Esophagus muscularis mucosa (tissue), 3 donors: ENCODE measurements at regions not wholly inside any gene's neighbourhood (a gene's known extent, or its start where the extent isn't known, plus 50 kb on each side); places are given as distances from the start of the nearest gene placed in this dataset.

Experiments used
- CTCF ChIP-seq, 3 experiments: fragments of 200-600 bp in 2 of 3; fragments of 450-650 bp in 1 of 3; sonication (generic) in 2 of 3; IDR thresholded peaks; one replicate each; pipeline ENCODE4 v1.5.1; 2017 to 2019; ENCODE audit warnings: antibody characterized with exemption in 3 of 3, mild to moderate bottlenecking in 2 of 3, moderate library complexity in 1 of 3
- POLR2A ChIP-seq: fragments of 450-650 bp; IDR thresholded peaks from one replicate; pipeline ENCODE4 v1.6.1; 2017; ENCODE audit warnings: antibody characterized with exemption, moderate library complexity, mild to moderate bottlenecking, low read depth
- POLR2AphosphoS5 ChIP-seq, 2 donors: sonication (generic); formaldehyde crosslinking; IDR thresholded peaks; one replicate each; pipeline ENCODE4 v1.6.1; 2017; ENCODE audit warnings: antibody characterized with exemption in 2 of 2

- no peak for TF ChIP-seq CTCF (IDR thresholded peaks at IDR 0.05)
- no peak for TF ChIP-seq POLR2AphosphoS5 (IDR thresholded peaks at IDR 0.05)
- no peak for TF ChIP-seq POLR2A
Observed at GRCh38 chr6:130565696-130566095, 199.9 kb downstream of the TMEM200A start.
